Suprapubic skin (tissue), 4 donors: ENCODE measurements at regions not wholly inside any gene's neighbourhood (a gene's known extent, or its start where the extent isn't known, plus 50 kb on each side); places are given as distances from the start of the nearest gene placed in this dataset.

Experiments
- CTCF ChIP-seq, 2 donors: fragments of 200-600 bp in 1 of 2; fragments of 450-650 bp in 1 of 2; sonication (generic) in 1 of 2; IDR thresholded peaks; one replicate each; pipeline ENCODE4 v1.5.1; 2016 to 2019; ENCODE audit warnings: antibody characterized with exemption in 2 of 2, mild to moderate bottlenecking in 1 of 2, moderate library complexity in 1 of 2
- EP300 ChIP-seq: sonication (generic); formaldehyde crosslinking; IDR thresholded peaks from one replicate; pipeline ENCODE4 v1.6.1; 2017; ENCODE audit warnings: antibody characterized with exemption
- POLR2AphosphoS5 ChIP-seq, 3 donors: sonication (generic); formaldehyde crosslinking; IDR thresholded peaks; one replicate each; pipeline ENCODE4 v1.6.1; 2017; ENCODE audit warnings: antibody characterized with exemption in 3 of 3

- TF ChIP-seq CTCF (IDR thresholded peaks at IDR 0.05) (no peak), POLR2AphosphoS5 (IDR thresholded peaks at IDR 0.05) (no peak), EP300 (no peak)
These were observed 258.6 kb downstream of the CENPC start for GRCh38 chr4:67286724-67287123.
